ENCODE measurements at regions not wholly inside any gene's neighbourhood (a gene's known extent, or its start where the extent isn't known, plus 50 kb on each side); places are given as distances from the start of the nearest gene placed in this dataset.

DNA sequence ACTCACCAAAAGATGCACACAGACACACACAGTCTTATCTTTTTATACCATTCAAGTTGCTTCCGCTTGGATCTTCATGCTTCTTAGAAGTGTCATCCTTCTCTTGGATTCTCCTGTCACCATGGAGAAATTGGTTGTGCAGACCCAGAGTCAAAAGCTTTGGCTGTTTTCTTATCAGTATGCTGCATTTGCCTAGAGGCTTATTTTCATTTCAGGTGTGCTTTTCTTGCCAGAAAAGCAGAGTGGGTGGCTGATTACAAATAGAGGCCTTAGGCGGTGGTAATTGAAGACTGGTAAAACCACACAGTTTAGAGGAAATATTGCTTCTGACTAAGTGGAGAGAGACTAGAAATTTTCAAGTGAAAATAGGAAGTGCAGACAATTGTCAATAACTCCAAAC is 70.2 kb upstream of the TLE4 start:
- no peak for DNase-seq (ENCODE audit: low read depth)
- TF ChIP-seq, protein P1, sequence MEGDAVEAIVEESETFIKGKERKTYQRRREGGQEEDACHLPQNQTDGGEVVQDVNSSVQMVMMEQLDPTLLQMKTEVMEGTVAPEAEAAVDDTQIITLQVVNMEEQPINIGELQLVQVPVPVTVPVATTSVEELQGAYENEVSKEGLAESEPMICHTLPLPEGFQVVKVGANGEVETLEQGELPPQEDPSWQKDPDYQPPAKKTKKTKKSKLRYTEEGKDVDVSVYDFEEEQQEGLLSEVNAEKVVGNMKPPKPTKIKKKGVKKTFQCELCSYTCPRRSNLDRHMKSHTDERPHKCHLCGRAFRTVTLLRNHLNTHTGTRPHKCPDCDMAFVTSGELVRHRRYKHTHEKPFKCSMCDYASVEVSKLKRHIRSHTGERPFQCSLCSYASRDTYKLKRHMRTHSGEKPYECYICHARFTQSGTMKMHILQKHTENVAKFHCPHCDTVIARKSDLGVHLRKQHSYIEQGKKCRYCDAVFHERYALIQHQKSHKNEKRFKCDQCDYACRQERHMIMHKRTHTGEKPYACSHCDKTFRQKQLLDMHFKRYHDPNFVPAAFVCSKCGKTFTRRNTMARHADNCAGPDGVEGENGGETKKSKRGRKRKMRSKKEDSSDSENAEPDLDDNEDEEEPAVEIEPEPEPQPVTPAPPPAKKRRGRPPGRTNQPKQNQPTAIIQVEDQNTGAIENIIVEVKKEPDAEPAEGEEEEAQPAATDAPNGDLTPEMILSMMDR (conservative IDR thresholded peaks at IDR 0.05; ENCODE audit: low read depth, low read length) = no peak

GRCh38 chr9:79507801-79508200 is 64.0 kb upstream of the TLE4 start:
- DNase-seq (ENCODE audit: low read depth) = no peak
- no peak overlapping the region for H3K4me3 ChIP-seq (ENCODE audit: low read depth, low read length)
- TF ChIP-seq, protein P1 (conservative IDR thresholded peaks at IDR 0.05; ENCODE audit: low read depth, low read length) = no peak

More for the DNA sequence above, 70.2 kb upstream of the TLE4 start:
- no peak overlapping the region for H3K4me3 ChIP-seq (ENCODE audit: low read depth, low read length)

- TF ChIP-seq, protein P1 (conservative IDR thresholded peaks at IDR 0.05; ENCODE audit: low read depth, low read length) = no peak
- no peak overlapping the region for H3K4me3 ChIP-seq (ENCODE audit: low read depth, low read length)
- DNase-seq (ENCODE audit: low read depth) = no peak
Measured at GRCh38 chr9:79512251-79512650, 59.5 kb upstream of the TLE4 start.
